GM18499 (cell line): ENCODE measurements at regions not wholly inside any gene's neighbourhood (a gene's known extent, or its start where the extent isn't known, plus 50 kb on each side); places are given as distances from the start of the nearest gene placed in this dataset.

Experiments used
- ATAC-seq: cut with Tn5 transposase; IDR thresholded peaks from one replicate; pipeline ENCODE4 v1.9.1; 2021; ENCODE audit warnings: moderate number of reproducible peaks; ENCODE audit not compliant: insufficient read depth, unreplicated experiment

- ATAC-seq, result no peak
Measured at GRCh38 chr5:107157809-107158208, 512.9 kb downstream of the EFNA5 start.

GRCh38 chr5:107155707-107156106 is 515.0 kb downstream of the EFNA5 start:
- no peak for ATAC-seq

DNA sequence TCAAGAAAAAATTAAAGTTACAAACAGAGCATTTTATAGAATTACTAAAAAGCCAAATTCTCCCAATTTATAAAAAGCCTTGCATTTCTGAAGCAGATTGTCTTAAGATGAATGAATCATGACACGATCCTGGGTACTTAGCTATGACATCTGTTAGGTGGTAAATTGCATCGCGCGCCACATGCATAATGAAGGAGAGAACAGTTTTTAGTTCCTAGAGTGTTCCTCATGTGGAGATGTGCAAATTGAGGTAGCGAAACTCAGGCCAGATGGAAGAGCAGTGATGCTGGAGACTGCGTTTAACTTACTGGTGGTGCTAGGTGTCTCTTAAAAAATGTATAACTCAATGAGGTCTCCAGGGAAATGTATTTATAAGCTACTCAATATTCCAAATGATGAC is 516.1 kb downstream of the EFNA5 start:
- ATAC-seq, result no peak

GRCh38 chr5:107153283-107153682 is 517.5 kb downstream of the EFNA5 start:
- ATAC-seq, result no peak

DNA sequence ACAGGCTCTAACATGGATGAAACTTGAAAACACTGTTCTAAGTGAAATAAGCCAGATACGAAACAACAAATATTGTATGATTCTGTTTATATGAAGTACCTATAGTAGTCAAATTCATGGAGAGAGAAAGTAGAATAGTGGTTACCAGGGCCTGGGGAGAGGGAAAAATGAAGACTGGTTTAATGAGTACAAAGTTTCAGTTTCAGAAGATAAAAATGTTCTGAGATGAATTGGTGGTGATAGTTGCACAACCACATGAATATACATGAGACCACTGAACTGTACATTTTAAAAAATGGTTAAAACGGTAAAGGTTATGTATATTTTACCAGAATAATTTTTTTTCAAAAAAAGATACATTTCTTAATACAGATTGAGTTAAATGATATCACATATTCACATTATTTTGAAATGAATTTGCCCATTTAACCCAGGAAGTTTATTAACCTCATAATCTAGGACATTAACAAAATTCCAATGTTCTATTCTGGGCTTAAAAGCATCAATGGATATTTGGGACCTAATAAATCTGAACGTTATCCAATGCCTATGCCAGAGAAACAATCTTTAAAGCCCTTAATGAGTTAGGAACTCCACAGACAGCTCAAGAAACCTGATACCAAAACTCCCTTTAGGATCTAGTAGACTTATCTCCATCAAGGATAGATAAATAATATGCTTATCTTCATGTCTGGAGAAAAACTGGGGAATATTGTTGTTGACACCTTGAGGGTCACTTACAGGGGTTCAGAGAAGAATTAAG is 521.3 kb downstream of the EFNA5 start:
- ATAC-seq, result peak; percentile 81

DNA sequence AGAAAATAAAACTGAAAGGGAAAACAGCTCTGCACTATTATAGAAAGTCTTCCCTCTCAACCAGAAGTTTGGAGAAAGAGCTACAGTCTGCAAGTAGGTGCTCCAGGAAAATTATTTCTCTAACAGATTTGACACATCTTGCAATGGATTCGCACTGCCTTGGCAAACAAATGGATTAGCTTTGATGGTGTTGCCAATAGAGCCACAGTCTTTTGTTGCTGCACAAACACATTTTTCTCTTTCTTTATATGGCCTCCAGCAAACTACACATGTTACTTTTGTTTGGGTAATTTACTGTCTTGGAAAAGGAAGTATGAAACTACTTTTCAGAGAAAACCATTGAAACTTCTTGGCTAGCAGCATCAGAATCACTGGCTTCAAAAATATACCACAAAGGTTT is 523.1 kb downstream of the EFNA5 start:
- no peak for ATAC-seq

DNA sequence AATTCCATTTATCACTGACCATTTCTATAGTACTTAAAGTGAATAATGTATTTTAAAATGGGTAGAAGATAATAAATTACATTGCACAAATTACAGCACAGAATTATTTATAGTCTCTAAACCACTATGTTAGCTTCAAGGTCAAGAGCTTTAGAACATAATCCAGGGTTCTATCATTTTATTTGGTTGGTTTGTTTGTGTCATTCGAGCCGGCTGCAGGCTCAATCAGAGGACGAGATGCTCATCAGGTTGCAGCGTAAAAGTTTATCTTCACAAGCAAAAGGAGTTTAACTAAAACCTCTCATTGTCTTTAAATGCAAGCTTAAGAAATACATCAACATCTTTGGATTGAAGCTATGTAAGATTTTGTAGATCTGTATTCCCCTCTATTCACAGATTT is 523.8 kb downstream of the EFNA5 start:
- no peak for ATAC-seq

- ATAC-seq, result no peak
Measured at GRCh38 chr5:107135391-107135790, 535.3 kb downstream of the EFNA5 start.

GRCh38 chr5:107134931-107135330 is 535.8 kb downstream of the EFNA5 start:
- no peak for ATAC-seq

DNA sequence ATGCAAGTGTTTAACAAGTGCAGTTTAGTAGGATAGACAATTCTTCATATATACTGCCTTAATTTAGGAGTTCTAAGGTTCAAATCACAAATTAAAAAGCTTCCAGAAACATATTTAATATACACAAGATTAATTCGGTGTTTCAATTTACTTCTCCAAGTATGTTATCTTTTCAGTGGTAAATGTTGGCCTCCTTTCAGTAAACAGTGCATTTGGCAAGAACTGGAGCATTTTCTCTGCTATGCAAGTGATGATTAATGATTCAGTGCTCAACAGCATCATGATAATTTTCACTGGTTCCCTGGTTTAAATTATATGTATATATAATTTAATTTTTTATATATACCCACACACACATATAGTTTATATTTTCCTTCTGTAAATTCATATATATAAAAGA is 541.7 kb downstream of the EFNA5 start:
- no peak for ATAC-seq

- no peak for ATAC-seq
Measured at GRCh38 chr5:107127878-107128277, 542.9 kb downstream of the EFNA5 start.

GRCh38 chr5:107126341-107126740 is 544.4 kb downstream of the EFNA5 start:
- ATAC-seq, result no peak

DNA sequence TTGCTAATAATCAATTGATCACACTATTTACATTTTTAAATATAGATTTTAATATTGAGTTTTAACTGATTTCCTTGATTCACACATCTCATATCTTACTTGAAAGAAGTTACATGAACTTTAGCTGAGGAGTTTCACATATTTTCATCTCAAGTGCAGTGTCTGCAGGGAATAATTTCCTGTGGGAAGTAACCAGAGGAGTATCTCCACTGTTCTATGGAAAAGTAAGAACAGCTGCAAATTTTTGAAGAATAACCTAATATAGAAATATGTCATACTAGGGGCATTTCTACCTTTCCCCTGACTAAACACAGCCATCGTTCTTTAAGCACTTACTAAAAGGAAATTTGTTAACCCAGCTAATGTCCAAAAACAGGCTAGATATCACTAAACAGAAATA is 546.4 kb downstream of the EFNA5 start:
- no peak for ATAC-seq

DNA sequence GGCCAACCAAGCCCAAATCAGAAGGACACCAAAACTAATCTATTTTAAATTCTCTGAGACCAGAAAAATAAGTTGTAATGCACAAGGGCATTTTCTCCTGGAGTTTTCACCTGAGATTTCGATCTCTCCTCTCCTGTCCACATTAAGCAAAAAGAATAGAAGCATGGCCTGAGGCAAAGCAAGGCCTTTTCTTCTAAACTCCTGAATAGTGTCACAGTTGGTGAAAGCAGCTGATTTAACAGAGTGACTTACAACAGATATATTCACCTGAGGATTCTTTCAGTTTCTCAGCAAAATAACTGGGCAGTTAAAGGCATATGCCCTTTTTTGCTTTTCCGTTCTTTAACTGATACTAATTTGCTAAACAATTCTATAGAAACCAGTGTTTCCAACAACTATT is 547.7 kb downstream of the EFNA5 start:
- no peak for ATAC-seq

DNA sequence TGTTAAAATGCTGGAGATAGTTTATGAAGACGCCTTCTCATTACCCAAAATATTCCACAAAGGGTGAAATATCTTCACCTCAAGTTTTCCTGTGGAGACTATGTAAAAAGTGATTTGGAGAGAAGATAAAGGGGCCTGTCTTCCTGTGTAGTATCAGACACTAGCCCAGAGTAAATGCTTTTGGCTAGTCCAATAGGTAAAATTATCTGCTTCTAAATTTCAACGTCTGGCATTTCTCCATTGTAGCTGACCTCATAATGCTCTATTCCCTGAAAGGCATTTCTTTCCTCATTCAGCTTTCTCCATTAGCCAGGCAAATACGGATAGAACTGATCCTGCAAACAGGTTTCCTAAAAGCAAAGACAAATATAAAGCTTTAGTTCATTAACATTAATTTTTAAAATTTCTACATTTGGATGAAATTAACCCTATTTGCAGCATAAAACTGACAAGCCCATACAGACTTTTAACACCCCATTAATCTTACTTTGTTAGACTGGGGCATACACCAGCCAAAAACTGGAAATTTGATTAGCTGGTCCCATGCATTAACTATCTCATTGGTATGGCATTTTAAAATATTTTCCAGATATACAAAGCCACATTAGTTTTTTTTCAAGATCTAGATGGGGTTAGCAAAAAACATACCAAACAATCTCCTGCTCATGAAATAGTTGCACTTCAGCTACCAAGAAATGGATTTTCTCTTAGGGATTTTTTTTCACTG is 548.8 kb downstream of the EFNA5 start:
- ATAC-seq, result no peak

GRCh38 chr5:107119656-107120055 is 551.1 kb downstream of the EFNA5 start:
- ATAC-seq, result no peak

DNA sequence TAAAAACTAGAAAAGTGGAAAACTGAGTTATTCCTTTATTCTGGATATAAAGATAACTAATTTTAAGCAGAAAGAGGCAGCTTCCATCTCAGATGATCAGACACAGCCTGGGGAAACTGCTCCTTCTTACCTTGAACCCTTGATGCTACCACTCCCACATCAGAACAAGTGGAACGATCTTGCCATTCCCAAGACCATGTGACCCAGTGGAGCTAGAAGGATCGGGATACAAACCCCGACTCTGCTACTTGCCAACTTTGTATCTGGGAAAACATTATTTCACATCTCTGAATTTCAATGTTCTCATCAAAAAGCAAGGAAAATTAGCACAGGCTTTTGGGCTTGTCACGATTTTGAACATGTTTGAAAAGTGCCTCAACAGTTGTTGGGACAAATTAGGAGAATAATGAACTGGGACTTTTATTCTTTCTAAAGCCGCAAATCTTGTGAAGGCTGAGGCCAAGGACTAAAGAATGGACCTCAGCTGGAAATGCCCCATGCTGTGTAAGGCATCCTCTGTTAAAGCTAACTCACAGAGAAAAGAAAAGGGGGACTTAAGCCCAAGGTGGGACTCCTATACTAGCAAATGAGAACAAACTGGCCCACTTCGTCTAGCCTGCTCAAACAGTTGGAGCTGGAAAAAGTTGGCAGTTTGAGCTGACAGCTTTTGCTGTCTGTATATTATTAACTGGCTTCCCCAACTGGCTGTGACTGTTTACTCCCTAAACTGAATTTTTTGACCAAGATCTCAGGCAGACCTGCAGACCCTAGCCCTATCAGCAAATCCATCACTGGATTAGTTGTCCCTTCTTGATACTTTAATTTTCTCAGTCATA is 552.3 kb downstream of the EFNA5 start:
- no peak for ATAC-seq

GRCh38 chr5:107112216-107112615 is 558.5 kb downstream of the EFNA5 start:
- no peak for ATAC-seq

DNA sequence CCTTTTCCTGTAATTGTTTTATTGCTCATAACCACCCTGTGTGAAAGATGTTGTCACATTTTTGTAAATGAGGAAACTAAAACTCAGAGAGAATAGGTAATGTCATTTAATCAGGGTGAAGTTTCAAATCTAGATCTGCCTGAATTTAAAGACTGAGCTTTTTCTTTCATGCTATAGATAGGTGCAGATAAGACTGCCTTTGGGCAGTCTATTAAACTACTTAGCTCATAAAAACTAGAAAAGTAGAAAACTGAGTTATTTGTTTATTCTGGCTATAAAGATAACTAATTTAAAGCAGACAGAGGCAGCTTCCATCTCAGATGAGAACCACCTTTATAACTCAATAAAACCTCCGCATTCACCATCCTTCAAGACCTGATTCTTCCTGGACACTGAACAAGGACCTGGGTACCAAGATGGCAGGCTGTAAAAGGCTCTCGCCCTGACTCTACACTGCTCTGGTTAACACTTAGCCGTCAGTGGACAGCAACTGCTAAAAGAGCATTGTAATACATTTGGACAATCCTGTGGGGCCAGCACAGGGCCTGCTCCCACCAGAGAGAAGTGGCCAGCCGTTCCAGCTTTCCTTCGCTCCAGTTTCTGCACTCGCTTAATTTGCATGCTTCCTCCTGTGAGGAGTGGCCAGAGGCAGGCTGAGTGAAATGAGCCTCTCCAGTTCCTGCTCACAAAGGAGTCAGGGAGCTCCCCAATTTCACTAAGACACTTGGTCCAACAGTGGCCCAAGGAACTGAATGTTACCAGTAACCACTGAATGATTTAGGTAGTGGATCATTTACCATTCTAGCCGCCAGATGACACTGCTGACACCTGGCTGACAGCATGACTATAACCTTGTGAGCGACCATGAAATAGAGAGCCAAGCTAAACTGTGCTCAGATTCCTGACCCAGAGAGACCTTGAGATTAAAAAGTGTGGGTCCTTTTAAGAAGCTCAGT is 566.4 kb downstream of the EFNA5 start:
- ATAC-seq, result no peak

DNA sequence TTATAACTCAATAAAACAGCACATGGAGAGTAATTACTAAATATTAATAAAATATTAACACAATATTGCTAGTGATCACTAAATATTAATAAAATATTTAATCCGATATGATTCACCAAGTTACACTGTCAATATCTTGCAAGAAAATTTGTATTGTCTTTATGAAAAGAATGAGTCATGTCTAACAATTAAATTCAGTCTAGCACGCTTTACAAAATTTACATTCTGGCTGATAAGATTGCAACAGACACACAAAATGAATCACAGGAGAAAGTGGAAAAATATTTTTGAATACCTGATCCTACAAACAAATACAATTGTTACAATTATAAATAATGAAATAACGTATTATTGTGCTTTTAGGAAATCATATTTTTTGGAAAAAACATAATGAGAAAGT is 567.2 kb downstream of the EFNA5 start:
- ATAC-seq, result no peak
